ENCODE measurements at regions not wholly inside any gene's neighbourhood (a gene's known extent, or its start where the extent isn't known, plus 50 kb on each side); places are given as distances from the start of the nearest gene placed in this dataset.

DNA sequence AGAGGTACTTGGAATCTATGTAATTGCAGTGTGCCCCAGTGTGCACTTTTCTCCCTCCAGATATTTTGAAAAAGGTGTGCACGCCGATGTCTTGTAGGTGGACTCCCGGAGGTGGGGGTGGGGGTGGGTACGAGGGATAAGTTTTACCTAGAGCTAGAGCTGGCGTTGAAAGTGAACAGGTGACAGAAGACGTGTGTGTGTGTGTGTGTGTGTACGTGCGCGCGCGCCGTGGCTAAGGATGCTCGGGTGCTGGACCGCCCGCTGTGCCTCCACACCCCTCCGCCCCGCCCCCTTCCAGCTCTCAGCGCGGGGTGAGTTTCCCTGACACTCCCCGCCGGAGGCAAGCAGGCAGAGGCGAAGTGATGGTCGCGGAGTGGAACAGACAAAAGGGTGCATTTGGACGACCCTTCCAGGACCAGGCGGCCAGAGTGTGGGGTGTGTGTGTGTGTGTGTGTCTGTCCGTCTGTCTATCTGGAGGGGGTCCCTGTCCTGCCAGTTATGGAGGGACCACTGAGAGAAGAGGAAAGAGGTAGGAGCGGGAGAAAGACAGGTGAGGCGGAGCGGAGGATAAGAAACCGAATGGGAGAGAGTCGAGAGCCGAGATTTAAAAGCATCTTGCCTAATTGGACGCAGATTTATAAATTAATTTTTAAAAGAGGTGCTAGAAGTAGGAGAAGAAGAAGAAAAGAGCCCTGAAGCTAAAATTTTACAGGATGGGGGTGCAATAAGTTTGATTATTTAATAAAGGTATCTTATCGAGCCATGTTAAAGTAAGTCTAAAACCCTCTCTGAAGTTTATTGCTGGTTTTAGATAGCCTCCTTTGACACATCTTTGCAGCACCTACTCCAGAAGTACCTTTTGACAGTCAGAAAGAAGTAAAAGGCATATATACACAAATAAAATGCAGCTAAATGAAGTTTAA is 335.8 kb upstream of the THRB start:
- Histone ChIP-seq H3K4me3 (IDR thresholded peaks at IDR 0.05; ENCODE audit: insufficient read depth, low read depth, low read length) (no peak overlapping the region), H3K4me1 (ENCODE audit: low read depth, poor library complexity, severe bottlenecking) (no peaks in the 10 kb centered on the region)
- TF ChIP-seq, protein P1, sequence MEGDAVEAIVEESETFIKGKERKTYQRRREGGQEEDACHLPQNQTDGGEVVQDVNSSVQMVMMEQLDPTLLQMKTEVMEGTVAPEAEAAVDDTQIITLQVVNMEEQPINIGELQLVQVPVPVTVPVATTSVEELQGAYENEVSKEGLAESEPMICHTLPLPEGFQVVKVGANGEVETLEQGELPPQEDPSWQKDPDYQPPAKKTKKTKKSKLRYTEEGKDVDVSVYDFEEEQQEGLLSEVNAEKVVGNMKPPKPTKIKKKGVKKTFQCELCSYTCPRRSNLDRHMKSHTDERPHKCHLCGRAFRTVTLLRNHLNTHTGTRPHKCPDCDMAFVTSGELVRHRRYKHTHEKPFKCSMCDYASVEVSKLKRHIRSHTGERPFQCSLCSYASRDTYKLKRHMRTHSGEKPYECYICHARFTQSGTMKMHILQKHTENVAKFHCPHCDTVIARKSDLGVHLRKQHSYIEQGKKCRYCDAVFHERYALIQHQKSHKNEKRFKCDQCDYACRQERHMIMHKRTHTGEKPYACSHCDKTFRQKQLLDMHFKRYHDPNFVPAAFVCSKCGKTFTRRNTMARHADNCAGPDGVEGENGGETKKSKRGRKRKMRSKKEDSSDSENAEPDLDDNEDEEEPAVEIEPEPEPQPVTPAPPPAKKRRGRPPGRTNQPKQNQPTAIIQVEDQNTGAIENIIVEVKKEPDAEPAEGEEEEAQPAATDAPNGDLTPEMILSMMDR (conservative IDR thresholded peaks at IDR 0.05; ENCODE audit: low read depth, low read length): no peak

DNA sequence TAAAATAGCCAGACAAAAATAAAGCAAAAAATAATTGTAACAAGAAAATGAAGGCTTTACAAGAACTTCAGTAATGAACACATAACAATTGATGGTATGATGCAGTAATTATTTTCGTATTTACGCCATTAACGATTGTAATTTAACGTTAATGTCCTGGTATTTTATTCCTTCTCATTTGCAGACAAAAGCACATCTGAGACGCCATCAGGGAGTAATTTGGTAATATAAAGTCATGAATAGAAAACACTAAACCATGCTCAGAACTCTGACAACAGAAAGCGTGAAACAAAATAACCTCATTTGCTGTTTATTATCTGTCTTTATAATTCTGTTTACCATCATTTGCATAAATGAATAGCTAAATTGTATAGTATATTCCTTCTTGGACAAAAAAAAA is 336.6 kb upstream of the THRB start:
- no peaks in the 10 kb centered on the region for H4K20me1 ChIP-seq (ENCODE audit: insufficient read depth)
- no peaks in the 10 kb centered on the region for H3K79me2 ChIP-seq (ENCODE audit: insufficient read depth, low read depth)
- TF ChIP-seq, protein P1 (conservative IDR thresholded peaks at IDR 0.05; ENCODE audit: low read depth, low read length): no peak
- no peaks in the 10 kb centered on the region for H3K27me3 ChIP-seq (ENCODE audit: insufficient read depth, low read depth)
- H3K36me3 ChIP-seq (ENCODE audit: insufficient read depth): no peaks in the 10 kb centered on the region
- no peak overlapping the region for H3K9ac ChIP-seq
- H3K4me1 ChIP-seq (ENCODE audit: low read depth, poor library complexity, severe bottlenecking): no peaks in the 10 kb centered on the region
- no peak overlapping the region for H3K4me2 ChIP-seq
- no peak overlapping the region for H3K4me3 ChIP-seq (IDR thresholded peaks at IDR 0.05; ENCODE audit: insufficient read depth, low read depth, low read length)
- no peak overlapping the region for H2AFZ ChIP-seq (ENCODE audit: low read depth)
- no peak overlapping the region for H3K27ac ChIP-seq

More for the DNA sequence above, 335.8 kb upstream of the THRB start:
- no peaks in the 10 kb centered on the region for H3K27me3 ChIP-seq (ENCODE audit: insufficient read depth, low read depth)
- H4K20me1 ChIP-seq (ENCODE audit: insufficient read depth): no peaks in the 10 kb centered on the region
- no peak overlapping the region for H3K4me2 ChIP-seq
- H3K79me2 ChIP-seq (ENCODE audit: insufficient read depth, low read depth): no peaks in the 10 kb centered on the region
- no peak overlapping the region for H3K27ac ChIP-seq
- H2AFZ ChIP-seq (ENCODE audit: low read depth): no peak overlapping the region
- no peaks in the 10 kb centered on the region for H3K36me3 ChIP-seq (ENCODE audit: insufficient read depth)
- H3K9ac ChIP-seq: no peak overlapping the region

DNA sequence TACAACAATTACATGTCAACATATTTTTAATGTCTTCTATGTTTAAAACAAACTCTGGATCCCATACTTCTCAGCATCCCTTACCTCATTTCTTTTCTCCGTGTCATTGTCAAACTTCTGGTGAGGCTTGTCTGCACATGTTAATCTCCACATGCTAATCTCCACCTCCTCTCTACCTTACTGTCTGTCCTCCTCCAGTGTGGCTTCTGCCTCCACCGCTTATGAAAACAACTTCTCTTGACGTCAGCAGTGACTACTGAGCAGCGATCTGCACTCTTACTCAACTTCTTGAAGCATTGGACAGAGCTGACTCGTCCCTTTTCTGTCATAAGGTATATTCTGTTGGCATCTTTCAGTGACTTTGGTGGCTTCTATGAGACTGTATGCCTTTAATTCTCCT is 338.2 kb upstream of the THRB start:
- Histone ChIP-seq H3K27me3 (ENCODE audit: insufficient read depth, low read depth) (no peaks in the 10 kb centered on the region), H3K9ac (no peak overlapping the region), H3K4me2 (no peak overlapping the region), H3K79me2 (ENCODE audit: insufficient read depth, low read depth) (no peaks in the 10 kb centered on the region), H4K20me1 (ENCODE audit: insufficient read depth) (no peaks in the 10 kb centered on the region), H3K36me3 (ENCODE audit: insufficient read depth) (no peaks in the 10 kb centered on the region), H3K4me3 (IDR thresholded peaks at IDR 0.05; ENCODE audit: insufficient read depth, low read depth, low read length) (no peak overlapping the region), H3K27ac (no peak overlapping the region), H3K4me1 (ENCODE audit: low read depth, poor library complexity, severe bottlenecking) (no peaks in the 10 kb centered on the region), H2AFZ (ENCODE audit: low read depth) (no peak overlapping the region)
- TF ChIP-seq, protein P1 (conservative IDR thresholded peaks at IDR 0.05; ENCODE audit: low read depth, low read length): no peak

DNA sequence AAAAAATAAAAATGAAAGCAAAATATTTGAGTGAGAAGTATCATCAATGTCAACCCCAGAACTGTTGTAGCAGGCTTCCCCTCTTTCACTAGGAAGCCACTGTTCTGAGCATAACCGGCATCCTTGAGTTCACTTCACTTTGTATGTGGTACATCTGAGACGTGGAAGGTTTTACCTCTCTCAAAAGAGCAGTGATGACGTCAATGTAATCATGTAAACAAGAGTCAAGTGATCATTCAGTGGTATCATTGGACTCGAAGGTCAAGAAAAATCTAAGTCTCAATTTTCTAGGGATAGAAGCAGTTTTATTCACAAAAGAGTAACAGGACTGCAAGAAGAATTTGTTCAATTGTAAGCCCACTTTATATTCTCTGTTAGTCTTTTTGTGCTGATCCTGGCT is 339.8 kb upstream of the THRB start:
- Histone ChIP-seq H3K9ac (no peak overlapping the region), H3K27me3 (ENCODE audit: insufficient read depth, low read depth) (no peaks in the 10 kb centered on the region), H3K27ac (no peak overlapping the region), H3K4me1 (ENCODE audit: low read depth, poor library complexity, severe bottlenecking) (no peaks in the 10 kb centered on the region), H4K20me1 (ENCODE audit: insufficient read depth) (no peaks in the 10 kb centered on the region), H3K4me3 (IDR thresholded peaks at IDR 0.05; ENCODE audit: insufficient read depth, low read depth, low read length) (no peak overlapping the region), H3K4me2 (no peak overlapping the region), H3K79me2 (ENCODE audit: insufficient read depth, low read depth) (no peaks in the 10 kb centered on the region), H3K36me3 (ENCODE audit: insufficient read depth) (no peaks in the 10 kb centered on the region), H2AFZ (ENCODE audit: low read depth) (no peak overlapping the region)
- TF ChIP-seq, protein P1 (conservative IDR thresholded peaks at IDR 0.05; ENCODE audit: low read depth, low read length): no peak

Data from KMS-11 (cell line).